ENCODE measurements at regions not wholly inside any gene's neighbourhood (a gene's known extent, or its start where the extent isn't known, plus 50 kb on each side); places are given as distances from the start of the nearest gene placed in this dataset.
"Not testable (repeated sequence)": the region's sequence is repeated elsewhere in the genome, so short reads cannot be mapped to it uniquely, and the experiment has no call there.

GRCh38 chr11:87889126-87889525 is 286.1 kb downstream of the RAB38 start:
- Histone ChIP-seq H3K27ac (no peak overlapping the region), H3K9me3 (no peaks in the 10 kb centered on the region), H3K36me3 (no peaks in the 10 kb centered on the region), H3K4me3 (no peak overlapping the region), H3K27me3 (ENCODE audit: low read depth) (no peaks in the 10 kb centered on the region), H3K4me1 (no peaks in the 10 kb centered on the region)
- no peak for DNase-seq
- TF ChIP-seq CTCF (IDR thresholded peaks at IDR 0.05), result no peak
- no peak for ATAC-seq
- intact Hi-C loops (cut with DNase I), result no loop called here

GRCh38 chr11:87885084-87885483 is 290.2 kb downstream of the RAB38 start:
- H3K36me3 ChIP-seq; intact Hi-C loops (cut with DNase I); H3K9me3 ChIP-seq; H3K27ac ChIP-seq; DNase-seq; ATAC-seq; H3K4me1 ChIP-seq; H3K27me3 ChIP-seq (ENCODE audit: low read depth); H3K4me3 ChIP-seq: not testable (repeated sequence)

GRCh38 chr11:87879118-87879517 is 296.1 kb downstream of the RAB38 start:
- DNase-seq, result no peak
- no peak overlapping the region for H3K27ac ChIP-seq
- no peaks in the 10 kb centered on the region for H3K27me3 ChIP-seq (ENCODE audit: low read depth)
- ATAC-seq, result no peak
- H3K4me1 ChIP-seq, result no peaks in the 10 kb centered on the region
- no peak overlapping the region for H3K4me3 ChIP-seq
- no peak for TF ChIP-seq CTCF (IDR thresholded peaks at IDR 0.05)
- intact Hi-C loops (cut with DNase I), result no loop called here
- no peaks in the 10 kb centered on the region for H3K9me3 ChIP-seq
- H3K36me3 ChIP-seq, result no peaks in the 10 kb centered on the region

- Histone ChIP-seq H3K4me3 (no peak overlapping the region), H3K9me3 (no peaks in the 10 kb centered on the region), H3K27ac (no peak overlapping the region), H3K36me3 (no peaks in the 10 kb centered on the region), H3K27me3 (ENCODE audit: low read depth) (no peaks in the 10 kb centered on the region), H3K4me1 (no peaks in the 10 kb centered on the region)
- intact Hi-C loops (cut with DNase I), result no loop called here
- no peak for ATAC-seq
- DNase-seq, result no peak
- TF ChIP-seq CTCF (IDR thresholded peaks at IDR 0.05), result peak; percentile 23
Observed at GRCh38 chr11:87878373-87878825, 296.8 kb downstream of the RAB38 start.

GRCh38 chr11:87871056-87871455 is 304.2 kb downstream of the RAB38 start:
- DNase-seq (no peak), ATAC-seq (no peak)
- H3K27ac ChIP-seq, result no peak overlapping the region
- H3K4me1 ChIP-seq, result no peaks in the 10 kb centered on the region
- intact Hi-C loops (cut with DNase I), result no loop called here
- no peaks in the 10 kb centered on the region for H3K27me3 ChIP-seq (ENCODE audit: low read depth)
- TF ChIP-seq CTCF (IDR thresholded peaks at IDR 0.05), result no peak
- H3K4me3 ChIP-seq, result no peak overlapping the region
- no peaks in the 10 kb centered on the region for H3K9me3 ChIP-seq
- H3K36me3 ChIP-seq, result no peaks in the 10 kb centered on the region

- Histone ChIP-seq H3K4me3 (no peak overlapping the region), H3K27me3 (ENCODE audit: low read depth) (no peaks in the 10 kb centered on the region), H3K27ac (no peak overlapping the region), H3K36me3 (no peaks in the 10 kb centered on the region), H3K9me3 (no peaks in the 10 kb centered on the region), H3K4me1 (no peaks in the 10 kb centered on the region)
- intact Hi-C loops (cut with DNase I), result no loop called here
- DNase-seq (no peak), ATAC-seq (no peak)
- TF ChIP-seq CTCF (IDR thresholded peaks at IDR 0.05), result no peak
Observed at GRCh38 chr11:87870086-87870485, 305.2 kb downstream of the RAB38 start.
